SKM-1 treated with dmso at 0.1 percent for 144 hours (cell line): ENCODE measurements at regions not wholly inside any gene's neighbourhood (a gene's known extent, or its start where the extent isn't known, plus 50 kb on each side); places are given as distances from the start of the nearest gene placed in this dataset.

Source experiments
- DNase-seq: peaks from one replicate; lab custom pipeline; 2025; ENCODE audit not compliant: unreplicated experiment; lab: John Stamatoyannopoulos, UW

GRCh38 chr3:148204131-148204530 lies 493.6 kb upstream of the AGTR1 start:
- no peak for DNase-seq

- DNase-seq, result no peak
These were observed 491.7 kb upstream of the AGTR1 start for GRCh38 chr3:148205977-148206376.

GRCh38 chr3:148206446-148206845 lies 491.3 kb upstream of the AGTR1 start:
- no peak for DNase-seq

GRCh38 chr3:148208975-148209374 lies 488.7 kb upstream of the AGTR1 start:
- DNase-seq, result no peak

GRCh38 chr3:148211725-148212124 lies 486.0 kb upstream of the AGTR1 start:
- DNase-seq, result no peak

GRCh38 chr3:148214705-148215104 lies 483.0 kb upstream of the AGTR1 start:
- no peak for DNase-seq

- DNase-seq, result no peak
These were observed 480.4 kb upstream of the AGTR1 start for GRCh38 chr3:148217317-148217716.

- no peak for DNase-seq
These were observed 479.5 kb upstream of the AGTR1 start for GRCh38 chr3:148218222-148218621.

- DNase-seq, result no peak
These were observed 477.7 kb upstream of the AGTR1 start for GRCh38 chr3:148219999-148220398.

GRCh38 chr3:148221303-148221702 lies 476.4 kb upstream of the AGTR1 start:
- peak; percentile 15 for DNase-seq

- DNase-seq, result no peak
These were observed 474.4 kb upstream of the AGTR1 start for GRCh38 chr3:148223266-148223665.

- no peak for DNase-seq
These were observed 471.5 kb upstream of the AGTR1 start for GRCh38 chr3:148226246-148226645.

- no peak for DNase-seq
These were observed 470.2 kb upstream of the AGTR1 start for GRCh38 chr3:148227534-148227933.

GRCh38 chr3:148229107-148229506 lies 468.6 kb upstream of the AGTR1 start:
- DNase-seq, result no peak

GRCh38 chr3:148230473-148230872 lies 467.2 kb upstream of the AGTR1 start:
- DNase-seq, result no peak

- DNase-seq, result no peak
These were observed 465.3 kb upstream of the AGTR1 start for GRCh38 chr3:148232389-148232788.

GRCh38 chr3:148233403-148233802 lies 464.3 kb upstream of the AGTR1 start:
- no peak for DNase-seq

- DNase-seq, result no peak
These were observed 463.2 kb upstream of the AGTR1 start for GRCh38 chr3:148234536-148234935.

GRCh38 chr3:148235566-148235965 lies 462.1 kb upstream of the AGTR1 start:
- no peak for DNase-seq

GRCh38 chr3:148238421-148238821 lies 459.3 kb upstream of the AGTR1 start:
- no peak for DNase-seq

GRCh38 chr3:148240351-148240750 lies 457.4 kb upstream of the AGTR1 start:
- DNase-seq, result no peak

- no peak for DNase-seq
These were observed 454.1 kb upstream of the AGTR1 start for GRCh38 chr3:148243609-148244008.

- no peak for DNase-seq
These were observed 451.3 kb upstream of the AGTR1 start for GRCh38 chr3:148246291-148246923.
